H7 (cell line): ENCODE measurements at regions not wholly inside any gene's neighbourhood (a gene's known extent, or its start where the extent isn't known, plus 50 kb on each side); places are given as distances from the start of the nearest gene placed in this dataset.

ENCODE experiments used
- DNase-seq: peaks from one replicate; pipeline ENCODE4 v3.0.0; 2012
- H3K27me3 ChIP-seq: 2 replicates; pipeline ENCODE4 v1.6.0; 2011; ENCODE audit warnings: mild to moderate bottlenecking, low read length; ENCODE audit not compliant: control insufficient read depth, insufficient read depth
- H3K36me3 ChIP-seq: replicated peaks from 2 replicates; pipeline ENCODE4 v1.5.1; 2011; ENCODE audit warnings: low read length; ENCODE audit not compliant: control insufficient read depth, insufficient read depth
- H3K4me3 ChIP-seq: 2 replicates; pipeline ENCODE4 v1.5.1; 2011; ENCODE audit warnings: low read depth, mild to moderate bottlenecking, control low read depth, low read length, moderate library complexity; ENCODE audit not compliant: insufficient read depth

DNA sequence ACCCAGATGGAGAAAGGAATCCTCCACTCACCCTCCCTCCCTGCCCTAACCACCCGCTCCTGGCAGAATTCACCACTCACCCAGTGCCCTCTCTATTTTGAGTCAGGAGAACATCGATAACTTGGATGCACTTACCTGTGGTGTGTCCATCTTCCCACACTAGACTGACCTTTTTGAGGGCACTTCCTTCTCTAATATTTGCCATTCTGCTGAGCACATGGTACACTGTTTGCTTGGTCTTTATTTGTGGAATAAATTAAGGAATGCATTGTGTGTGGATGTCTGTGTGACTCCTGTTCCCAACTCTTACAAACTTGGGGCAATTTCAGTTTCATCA is 133.7 kb downstream of the ACKR3 start:
- DNase-seq: no peak
- no peak overlapping the region for H3K4me3 ChIP-seq
- H3K36me3 ChIP-seq: no peaks in the 10 kb centered on the region
- no peaks in the 10 kb centered on the region for H3K27me3 ChIP-seq

DNA sequence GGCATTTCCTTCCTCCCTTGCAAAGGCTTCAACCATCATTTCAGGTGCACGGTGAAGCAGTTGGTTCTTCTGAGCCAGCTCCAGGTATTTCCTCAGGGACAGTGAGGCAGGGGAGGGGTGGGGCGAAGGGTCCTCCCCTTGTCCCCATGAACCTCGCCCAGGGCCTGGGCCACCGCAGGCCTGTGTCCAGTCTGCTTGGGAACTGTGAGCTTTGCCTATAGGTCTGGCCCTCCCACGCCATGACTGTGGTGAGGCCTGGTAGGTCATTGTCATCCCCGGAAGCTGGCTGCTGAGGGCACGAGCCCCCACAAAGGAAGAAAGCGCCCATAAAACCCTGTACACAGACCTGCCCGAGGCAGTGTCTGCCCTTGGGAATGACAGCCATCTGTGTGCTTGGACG is 134.3 kb downstream of the ACKR3 start:
- Histone ChIP-seq H3K36me3 (no peaks in the 10 kb centered on the region), H3K4me3 (no peak overlapping the region), H3K27me3 (no peaks in the 10 kb centered on the region)
- DNase-seq: no peak

DNA sequence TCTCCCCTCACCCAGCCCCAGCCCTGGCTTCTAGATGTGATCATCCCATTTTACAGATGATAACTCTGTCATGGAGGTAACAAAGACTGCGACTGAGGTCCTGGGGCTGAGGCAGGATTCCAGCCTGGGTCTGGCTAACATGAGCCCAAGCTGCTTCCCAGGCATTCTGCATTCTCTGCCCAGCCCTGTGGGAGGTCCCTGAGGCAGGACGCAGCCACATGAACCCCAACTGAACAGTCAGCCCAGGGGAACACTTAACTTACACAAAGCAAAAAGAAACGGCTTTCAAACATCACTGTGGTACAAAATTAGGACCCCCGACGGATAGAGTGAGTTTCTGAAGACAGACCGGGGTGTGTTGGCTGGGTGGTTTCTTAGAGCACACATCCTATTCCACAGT is 135.3 kb downstream of the ACKR3 start:
- no peak overlapping the region for H3K4me3 ChIP-seq
- H3K36me3 ChIP-seq: no peaks in the 10 kb centered on the region
- no peaks in the 10 kb centered on the region for H3K27me3 ChIP-seq
- DNase-seq: no peak

DNA sequence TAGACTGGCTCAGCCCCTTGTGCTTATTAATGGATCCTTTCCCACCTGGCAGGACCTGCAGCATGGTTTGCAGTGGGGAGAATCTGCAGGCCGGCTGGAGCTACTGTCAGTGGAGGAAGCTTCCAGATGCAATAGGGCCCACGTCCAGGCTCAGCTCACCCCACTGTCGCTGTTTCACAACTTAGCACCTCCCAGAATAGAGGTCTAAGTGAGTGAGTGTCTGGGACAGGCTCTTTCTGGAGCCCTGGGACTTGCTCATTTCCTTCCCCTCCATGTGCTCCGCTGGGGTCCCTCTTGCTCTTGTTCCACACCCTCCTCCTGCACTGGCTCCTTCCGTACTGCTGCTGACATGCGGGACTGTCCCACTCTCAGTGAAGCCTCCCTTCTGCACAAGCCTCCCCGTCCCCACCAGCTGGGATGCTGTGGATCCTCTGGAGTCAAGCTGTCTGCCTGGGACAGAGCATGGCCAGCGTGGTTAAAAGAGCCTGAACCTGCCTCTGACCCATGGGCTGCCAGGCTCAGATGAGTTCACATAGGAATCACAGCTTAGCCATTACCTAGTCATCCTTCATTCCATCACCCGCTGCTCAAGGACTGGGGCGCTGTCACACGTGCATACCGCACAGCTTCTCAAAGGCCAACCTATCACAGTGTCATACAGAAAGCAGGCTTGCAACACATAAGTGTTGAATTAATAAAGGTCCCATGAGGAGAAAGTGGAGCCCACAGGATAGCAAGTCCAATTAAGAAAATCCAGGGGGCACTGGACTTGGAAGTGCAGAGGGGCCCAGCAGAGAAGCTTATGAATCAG is 135.9 kb downstream of the ACKR3 start:
- Histone ChIP-seq H3K27me3 (no peaks in the 10 kb centered on the region), H3K4me3 (no peak overlapping the region), H3K36me3 (no peaks in the 10 kb centered on the region)
- DNase-seq: no peak

DNA sequence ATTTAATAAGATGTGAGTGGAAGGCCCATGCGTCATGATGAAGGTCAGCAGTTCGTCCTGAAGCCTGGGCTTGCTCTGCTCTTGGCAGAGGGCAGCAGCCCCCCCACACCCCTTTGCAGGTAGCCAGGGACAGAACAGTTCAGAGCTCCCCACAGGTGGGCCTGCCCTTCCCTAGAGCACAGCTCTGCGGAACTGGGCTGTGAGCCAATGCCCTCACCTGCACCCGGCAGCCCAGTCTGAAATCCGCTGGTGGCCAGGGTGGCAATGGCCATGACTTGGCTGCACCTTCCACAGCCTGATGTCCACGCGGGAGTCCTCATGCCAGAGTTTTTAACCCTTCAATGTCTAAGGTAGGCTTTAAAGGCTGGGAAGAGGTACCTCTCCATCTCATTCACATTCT is 136.7 kb downstream of the ACKR3 start:
- no peak overlapping the region for H3K4me3 ChIP-seq
- H3K27me3 ChIP-seq: no peaks in the 10 kb centered on the region
- H3K36me3 ChIP-seq: no peaks in the 10 kb centered on the region
- no peak for DNase-seq

DNA sequence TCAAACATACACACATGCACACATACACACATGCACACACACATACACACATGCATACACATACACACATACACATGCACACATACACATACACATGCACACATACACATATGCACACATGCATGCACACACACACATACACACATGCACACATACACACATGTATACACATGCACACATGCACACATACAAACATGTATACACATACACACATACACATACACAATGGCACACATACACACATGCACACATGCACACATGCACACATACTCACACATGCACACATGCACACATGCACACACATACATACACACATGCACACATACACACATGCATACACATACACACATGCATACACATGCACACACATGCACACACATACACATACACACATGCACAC is 137.2 kb downstream of the ACKR3 start:
- H3K4me3 ChIP-seq: no peak overlapping the region
- no peaks in the 10 kb centered on the region for H3K27me3 ChIP-seq
- no peak for DNase-seq
- no peaks in the 10 kb centered on the region for H3K36me3 ChIP-seq

DNA sequence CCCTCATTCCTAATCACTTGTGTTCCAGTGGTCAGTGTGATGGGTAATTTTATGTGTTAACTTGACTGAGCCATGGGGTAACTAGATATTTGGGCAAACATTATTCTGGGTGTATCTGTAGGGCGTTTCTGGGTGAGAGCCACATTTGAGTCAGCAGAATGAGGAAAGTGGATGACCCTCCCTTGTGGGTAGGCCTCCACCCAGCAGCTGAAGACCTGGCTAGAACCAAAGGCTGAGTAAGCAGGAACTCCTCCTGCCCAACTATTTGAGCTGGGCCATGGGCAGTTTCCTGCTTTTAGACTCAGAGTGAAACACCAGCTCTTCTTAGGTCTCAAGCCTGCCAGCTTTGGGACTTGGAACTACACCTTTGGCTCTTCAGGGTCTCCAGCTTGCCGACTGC is 141.8 kb downstream of the ACKR3 start:
- Histone ChIP-seq H3K4me3 (no peak overlapping the region), H3K27me3 (no peaks in the 10 kb centered on the region), H3K36me3 (no peaks in the 10 kb centered on the region)
- no peak for DNase-seq

DNA sequence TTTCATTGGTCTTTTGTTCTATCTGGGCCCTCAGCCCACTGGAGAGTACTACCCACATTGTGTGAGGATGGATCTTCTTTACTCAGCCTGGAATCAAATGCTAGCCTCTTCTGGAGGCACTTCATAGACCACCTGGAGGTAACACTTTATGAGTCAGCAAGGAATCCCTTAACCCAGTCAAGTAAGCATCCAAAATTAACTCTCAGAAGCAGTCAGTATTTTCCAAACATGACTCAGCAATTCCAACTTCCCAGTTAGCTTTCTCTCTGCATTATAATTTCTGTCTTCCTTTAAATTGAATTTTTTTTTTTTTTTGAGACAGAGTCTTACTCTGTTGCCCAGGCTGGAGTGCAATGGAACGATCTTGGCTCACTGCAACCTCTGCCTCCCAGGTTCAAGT is 142.7 kb downstream of the ACKR3 start:
- Histone ChIP-seq H3K4me3 (no peak overlapping the region), H3K27me3 (no peaks in the 10 kb centered on the region), H3K36me3 (no peaks in the 10 kb centered on the region)
- DNase-seq: no peak

DNA sequence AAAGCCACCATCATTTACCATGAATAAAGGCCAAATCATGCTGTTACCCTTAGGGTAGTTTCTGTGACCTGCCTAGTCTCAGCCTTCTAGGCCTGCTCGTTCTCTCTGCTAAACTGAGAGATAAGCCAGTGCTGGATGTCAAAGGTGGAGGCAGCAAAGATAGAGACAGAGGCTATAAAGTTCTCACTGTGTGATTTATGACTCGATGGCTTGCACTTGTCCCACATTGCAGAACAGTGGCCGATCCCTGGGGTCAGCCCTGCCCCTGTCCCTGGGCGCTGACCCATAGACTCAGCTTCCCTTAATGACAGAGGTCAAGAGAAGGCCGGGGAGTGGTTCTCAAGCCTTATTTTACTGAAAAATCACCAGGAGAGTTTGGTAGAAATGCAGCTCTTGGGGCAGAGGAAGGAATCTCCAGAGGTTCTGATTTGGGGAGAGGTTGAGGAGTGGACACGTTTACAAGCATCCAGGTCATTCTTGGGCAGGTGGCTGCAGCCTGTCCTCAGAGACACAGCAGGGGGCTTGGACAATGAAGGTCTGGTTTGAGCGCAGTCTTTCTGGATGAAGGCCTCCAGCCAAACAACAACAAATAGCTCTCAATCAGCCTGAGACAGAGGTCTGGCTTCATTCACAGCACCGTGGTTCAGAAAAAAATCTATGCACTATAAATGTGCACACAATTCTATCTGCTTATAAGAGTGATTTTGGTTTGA is 143.5 kb downstream of the ACKR3 start:
- H3K27me3 ChIP-seq: no peaks in the 10 kb centered on the region
- H3K36me3 ChIP-seq: no peaks in the 10 kb centered on the region
- no peak overlapping the region for H3K4me3 ChIP-seq
- no peak for DNase-seq

DNA sequence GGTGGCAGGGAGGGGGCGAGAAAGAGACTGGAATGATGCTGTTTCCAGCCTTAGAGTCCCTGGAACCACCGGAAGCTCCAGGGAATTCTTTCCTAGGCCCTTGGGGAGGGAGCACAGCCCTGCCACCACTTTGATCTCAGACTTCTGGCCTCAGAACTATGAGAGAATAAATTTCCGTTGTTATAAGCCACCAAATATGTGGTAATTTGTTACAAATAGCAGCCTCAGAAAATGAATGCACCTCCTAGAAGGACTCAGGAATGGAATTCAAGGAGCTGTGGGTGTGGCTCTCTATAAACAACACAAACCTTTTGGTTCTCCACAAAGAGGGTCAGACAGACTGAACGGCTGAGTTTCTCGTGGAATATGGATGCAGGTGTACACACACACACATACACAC is 144.5 kb downstream of the ACKR3 start:
- no peak overlapping the region for H3K4me3 ChIP-seq
- DNase-seq: no peak
- no peaks in the 10 kb centered on the region for H3K27me3 ChIP-seq
- H3K36me3 ChIP-seq: no peaks in the 10 kb centered on the region

DNA sequence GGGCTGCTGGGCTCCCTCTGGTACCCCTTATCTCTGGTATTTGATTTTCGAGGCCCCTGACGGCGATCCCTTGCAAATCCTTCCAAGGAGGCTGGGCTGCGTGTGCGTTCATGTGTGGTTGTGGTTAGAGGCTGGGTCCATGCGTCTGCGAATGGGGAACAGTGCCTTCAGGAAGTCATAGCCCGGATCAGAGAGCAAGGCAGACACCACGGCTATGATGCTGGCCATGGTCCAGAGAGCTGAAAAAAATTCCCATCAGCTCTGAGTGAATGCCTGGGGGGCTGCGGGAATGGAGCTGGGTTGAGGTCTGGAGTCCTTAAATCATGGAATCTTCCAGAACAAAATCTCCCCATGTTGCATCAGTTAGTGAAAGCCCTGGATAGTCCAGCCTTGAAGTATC is 145.5 kb downstream of the ACKR3 start:
- H3K27me3 ChIP-seq: no peaks in the 10 kb centered on the region
- H3K36me3 ChIP-seq: no peaks in the 10 kb centered on the region
- H3K4me3 ChIP-seq: no peak overlapping the region
- DNase-seq: no peak

DNA sequence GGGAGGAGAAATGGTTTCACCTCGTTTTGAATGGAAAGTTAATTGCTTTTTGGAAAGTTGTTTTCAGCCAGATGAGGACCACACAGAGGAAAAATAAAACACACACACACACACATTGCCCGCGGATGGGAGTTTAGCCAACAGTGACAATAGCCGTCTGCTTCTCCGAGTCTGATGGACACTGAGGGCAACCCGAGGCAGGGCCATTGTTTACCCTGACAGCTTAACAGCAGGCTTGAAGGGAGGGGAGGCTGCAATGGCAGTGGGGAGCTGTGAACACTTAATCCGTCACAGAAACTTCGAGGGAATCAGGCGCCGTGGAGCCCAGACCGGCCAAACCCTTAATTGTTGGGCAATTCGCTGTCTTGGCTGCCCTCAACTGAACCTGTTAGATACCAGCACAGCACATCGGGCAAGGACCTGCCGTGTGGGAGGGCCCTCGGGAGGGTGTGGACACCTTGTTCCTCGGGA is 145.9 kb downstream of the ACKR3 start:
- DNase-seq: no peak
- Histone ChIP-seq H3K4me3 (no peak overlapping the region), H3K27me3 (no peaks in the 10 kb centered on the region), H3K36me3 (no peaks in the 10 kb centered on the region)

DNA sequence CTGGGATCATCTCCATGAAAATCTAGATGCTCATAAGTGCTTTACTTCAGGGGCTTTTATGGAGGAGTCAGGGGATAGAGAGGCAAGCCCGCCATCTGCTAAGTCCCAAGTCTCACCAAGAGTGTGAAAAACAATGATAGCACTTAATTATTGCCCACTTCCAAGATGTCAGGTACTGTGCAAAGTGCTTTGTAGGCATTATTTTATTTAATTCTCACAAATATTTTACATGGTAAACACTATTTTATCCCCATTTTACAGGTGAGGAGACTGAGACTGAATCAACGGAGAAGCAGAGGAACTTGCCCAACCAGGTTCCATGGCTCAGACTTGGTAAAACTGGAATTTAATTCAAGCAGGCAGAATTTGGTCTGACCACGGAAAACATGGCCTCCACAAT is 147.5 kb downstream of the ACKR3 start:
- Histone ChIP-seq H3K4me3 (no peak overlapping the region), H3K36me3 (no peaks in the 10 kb centered on the region), H3K27me3 (no peaks in the 10 kb centered on the region)
- no peak for DNase-seq

DNA sequence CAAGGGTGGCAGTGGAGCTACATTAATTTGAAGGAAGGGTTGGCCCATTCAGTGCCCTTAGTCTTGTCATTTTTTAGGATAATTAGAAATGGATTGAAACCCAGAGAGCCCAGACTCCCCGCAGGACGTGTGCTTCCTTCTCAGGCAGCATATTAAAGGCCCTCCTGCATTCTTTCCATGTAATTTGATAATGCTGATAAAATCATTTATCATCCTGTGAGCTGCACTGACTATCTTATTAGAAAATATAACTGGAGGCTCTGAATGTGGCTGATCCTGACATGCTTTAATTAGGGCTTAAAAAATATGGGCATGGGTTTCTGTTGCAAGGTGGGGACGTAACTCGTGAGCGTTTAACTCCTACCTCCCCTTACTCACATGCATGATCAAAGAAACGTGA is 148.1 kb downstream of the ACKR3 start:
- no peak for DNase-seq
- Histone ChIP-seq H3K36me3 (no peaks in the 10 kb centered on the region), H3K27me3 (no peaks in the 10 kb centered on the region), H3K4me3 (no peak overlapping the region)

DNA sequence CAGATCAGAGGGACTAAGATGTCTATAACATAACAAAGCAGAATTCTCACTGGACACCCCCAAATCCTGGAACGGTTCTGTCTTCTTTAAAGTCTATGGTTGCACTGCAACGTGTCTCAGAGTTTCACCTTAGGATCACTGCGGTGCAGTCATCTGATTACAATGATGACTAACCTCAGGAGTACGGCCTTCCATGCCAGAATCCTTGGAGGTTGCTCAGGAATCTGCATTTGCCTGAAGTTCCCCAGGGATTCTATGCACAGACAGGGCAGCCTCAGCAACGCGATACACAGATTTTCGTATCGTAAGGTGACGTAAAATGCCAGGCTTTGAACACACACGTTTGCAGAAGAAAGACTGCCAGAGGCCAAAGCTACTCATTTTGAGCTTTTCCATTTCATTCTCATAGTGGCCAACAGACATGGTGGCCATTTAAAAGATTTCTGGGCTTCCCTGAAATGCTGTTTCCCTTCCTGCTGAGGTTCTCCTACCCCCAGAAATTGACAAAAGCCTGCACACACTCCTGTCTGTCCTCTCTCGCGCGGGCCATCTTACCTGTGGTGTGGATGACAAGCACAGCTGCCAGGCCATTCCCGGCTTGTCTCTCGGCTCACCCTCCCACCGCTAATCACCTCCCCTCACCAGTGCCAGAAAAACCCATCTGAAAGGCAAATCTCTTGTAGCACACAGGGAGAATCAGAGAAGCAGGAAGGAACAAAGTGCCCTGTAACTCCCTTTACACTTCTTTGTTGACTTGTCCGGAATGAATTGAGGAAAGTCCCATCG is 148.8 kb downstream of the ACKR3 start:
- Histone ChIP-seq H3K36me3 (no peaks in the 10 kb centered on the region), H3K4me3 (no peak overlapping the region), H3K27me3 (no peaks in the 10 kb centered on the region)
- DNase-seq: no peak
